ENCODE measurements at regions not wholly inside any gene's neighbourhood (a gene's known extent, or its start where the extent isn't known, plus 50 kb on each side); places are given as distances from the start of the nearest gene placed in this dataset.
"Not testable (repeated sequence)": the region's sequence is repeated elsewhere in the genome, so short reads cannot be mapped to it uniquely, and the experiment has no call there.

- BruUV-seq (replicated peaks); intact Hi-C loops (cut with micrococcal nuclease; ENCODE audit: unreplicated experiment); H3K9ac ChIP-seq (ENCODE audit: insufficient read depth, low read depth, low read length); CTCF ChIA-PET (ENCODE audit: low intra/inter-chr PET ratio, low total read pairs); FAIRE-seq; H3K79me2 ChIP-seq (ENCODE audit: insufficient read depth, low read length); H3K4me2 ChIP-seq (ENCODE audit: low read depth, low read length); ATAC-seq; H3K36me3 ChIP-seq (replicated peaks in 1 of 2; ENCODE audit: control insufficient read depth in 1 of 2, insufficient read depth in 2 of 2, low read length in 2 of 2); H2AFZ ChIP-seq (ENCODE audit: low read length); DNase-seq (ENCODE audit: low spot score); H4K20me1 ChIP-seq (ENCODE audit: insufficient read depth, low read length); H3K4me3 ChIP-seq (replicated peaks in 1 of 3; ENCODE audit: insufficient read depth in 1 of 3, low read depth in 2 of 3, low read length in 3 of 3); in situ Hi-C loops (cut with HindIII; ENCODE audit: extremely low pct_ligation_motif_present, low pct_unique_long_range_greater_than_20kb); POLR2A ChIA-PET; H3K27ac ChIP-seq (ENCODE audit: extremely low read length, insufficient read depth, low read length); H3K27me3 ChIP-seq (ENCODE audit: control insufficient read depth in 1 of 2, insufficient read depth in 2 of 2, low read length in 2 of 2); H3K9me3 ChIP-seq (ENCODE audit: low read length): not testable (repeated sequence)
- 5% methylated on average over 2 of the region's 3 CpGs for WGBS (ENCODE audit: low lambda C conversion rate)
- peaks cover 25% of the 10 kb centered on the region for H3K4me1 ChIP-seq (ENCODE audit: insufficient read depth, low read length)
These were observed 298.4 kb upstream of the PLGLB2 start for GRCh38 chr2:87449462-87449980.

GRCh38 chr2:87452193-87452592 is 295.7 kb upstream of the PLGLB2 start:
- BruUV-seq (replicated peaks); intact Hi-C loops (cut with micrococcal nuclease; ENCODE audit: unreplicated experiment); DNase-seq (ENCODE audit: low spot score); H3K4me3 ChIP-seq (replicated peaks in 1 of 3; ENCODE audit: insufficient read depth in 1 of 3, low read depth in 2 of 3, low read length in 3 of 3); H3K9ac ChIP-seq (ENCODE audit: insufficient read depth, low read depth, low read length); POLR2A ChIA-PET; in situ Hi-C loops (cut with HindIII; ENCODE audit: extremely low pct_ligation_motif_present, low pct_unique_long_range_greater_than_20kb); H3K27me3 ChIP-seq (ENCODE audit: control insufficient read depth in 1 of 2, insufficient read depth in 2 of 2, low read length in 2 of 2); H3K4me2 ChIP-seq (ENCODE audit: low read depth, low read length); H3K27ac ChIP-seq (ENCODE audit: extremely low read length, insufficient read depth, low read length); H4K20me1 ChIP-seq (ENCODE audit: insufficient read depth, low read length); H3K79me2 ChIP-seq (ENCODE audit: insufficient read depth, low read length); CTCF ChIA-PET (ENCODE audit: low intra/inter-chr PET ratio, low total read pairs); H3K36me3 ChIP-seq (replicated peaks in 1 of 2; ENCODE audit: control insufficient read depth in 1 of 2, insufficient read depth in 2 of 2, low read length in 2 of 2); H3K9me3 ChIP-seq (ENCODE audit: low read length); ATAC-seq; FAIRE-seq; H2AFZ ChIP-seq (ENCODE audit: low read length): not testable (repeated sequence)
- WGBS (ENCODE audit: low lambda C conversion rate): 77% methylated on average over 4 of the region's 4 CpGs
- H3K4me1 ChIP-seq (ENCODE audit: insufficient read depth, low read length): peaks cover 29% of the 10 kb centered on the region

GRCh38 chr2:87452861-87453260 is 295.0 kb upstream of the PLGLB2 start:
- H3K4me3 ChIP-seq (replicated peaks in 1 of 3; ENCODE audit: insufficient read depth in 1 of 3, low read depth in 2 of 3, low read length in 3 of 3); H3K79me2 ChIP-seq (ENCODE audit: insufficient read depth, low read length); H3K4me2 ChIP-seq (ENCODE audit: low read depth, low read length); H4K20me1 ChIP-seq (ENCODE audit: insufficient read depth, low read length); H3K9me3 ChIP-seq (ENCODE audit: low read length); H3K27me3 ChIP-seq (ENCODE audit: control insufficient read depth in 1 of 2, insufficient read depth in 2 of 2, low read length in 2 of 2); H3K9ac ChIP-seq (ENCODE audit: insufficient read depth, low read depth, low read length); BruUV-seq (replicated peaks); POLR2A ChIA-PET; FAIRE-seq; H3K36me3 ChIP-seq (replicated peaks in 1 of 2; ENCODE audit: control insufficient read depth in 1 of 2, insufficient read depth in 2 of 2, low read length in 2 of 2); in situ Hi-C loops (cut with HindIII; ENCODE audit: extremely low pct_ligation_motif_present, low pct_unique_long_range_greater_than_20kb); H2AFZ ChIP-seq (ENCODE audit: low read length); CTCF ChIA-PET (ENCODE audit: low intra/inter-chr PET ratio, low total read pairs); intact Hi-C loops (cut with micrococcal nuclease; ENCODE audit: unreplicated experiment); H3K27ac ChIP-seq (ENCODE audit: extremely low read length, insufficient read depth, low read length): not testable (repeated sequence)
- H3K4me1 ChIP-seq (ENCODE audit: insufficient read depth, low read length): peaks cover 29% of the 10 kb centered on the region
- TF ChIP-seq TEAD3 (CRISPR knock-in tag; optimal IDR thresholded peaks at IDR 0.05; ENCODE audit: borderline replicate concordance) (peak; percentile 15), ZNF768 (CRISPR knock-in tag; IDR thresholded peaks at IDR 0.05) (peak; percentile 88; the same call in 1 of the 2 replicates), FOSL2 (CRISPR knock-in tag; IDR thresholded peaks at IDR 0.05) (0 out of 2 replicates have a peak, but pooled peaks have one; percentile 9)
- DNase-seq (ENCODE audit: low spot score) (peak; percentile 31), ATAC-seq (peak; percentile 20; the same call in 2 of the 3 replicates)
- WGBS (ENCODE audit: low lambda C conversion rate): 22% methylated on average over 1 of the region's 1 CpG
